Central memory CD4-positive, alpha-beta T cell (primary cell): ENCODE measurements at regions not wholly inside any gene's neighbourhood (a gene's known extent, or its start where the extent isn't known, plus 50 kb on each side); places are given as distances from the start of the nearest gene placed in this dataset.

Experiments used
- DNase-seq: peaks from one replicate; pipeline ENCODE4 v3.0.0; 2022

- no peak for DNase-seq
These were observed 172.5 kb downstream of the SMAD2 start for GRCh38 chr18:47758000-47758399.

GRCh38 chr18:47756364-47757016, 174.0 kb downstream of the SMAD2 start:
- no peak for DNase-seq

GRCh38 chr18:47755102-47755456, 175.4 kb downstream of the SMAD2 start:
- DNase-seq = no peak

GRCh38 chr18:47754311-47755101, 176.0 kb downstream of the SMAD2 start:
- DNase-seq = peak; percentile 11

GRCh38 chr18:47752796-47753645, 177.4 kb downstream of the SMAD2 start:
- no peak for DNase-seq

- no peak for DNase-seq
These were observed 179.5 kb downstream of the SMAD2 start for GRCh38 chr18:47750889-47751423.

- DNase-seq = no peak
These were observed 180.9 kb downstream of the SMAD2 start for GRCh38 chr18:47749600-47749973.

GRCh38 chr18:47748847-47749599, 181.4 kb downstream of the SMAD2 start:
- DNase-seq = peak; percentile 76

GRCh38 chr18:47748093-47748796, 182.2 kb downstream of the SMAD2 start:
- DNase-seq = no peak

GRCh38 chr18:47747260-47747795, 183.1 kb downstream of the SMAD2 start:
- DNase-seq = no peak

GRCh38 chr18:47746615-47747014, 183.8 kb downstream of the SMAD2 start:
- DNase-seq = no peak

GRCh38 chr18:47745227-47745626, 185.2 kb downstream of the SMAD2 start:
- DNase-seq = no peak

- no peak for DNase-seq
These were observed 192.5 kb downstream of the SMAD2 start for GRCh38 chr18:47737956-47738355.

GRCh38 chr18:47737198-47737830, 193.1 kb downstream of the SMAD2 start:
- DNase-seq = no peak

- no peak for DNase-seq
These were observed 193.9 kb downstream of the SMAD2 start for GRCh38 chr18:47736376-47737140.

GRCh38 chr18:47735041-47735702, 195.3 kb downstream of the SMAD2 start:
- DNase-seq = no peak

GRCh38 chr18:47731276-47731675, 199.2 kb downstream of the SMAD2 start:
- no peak for DNase-seq

GRCh38 chr18:47730795-47731194, 199.7 kb downstream of the SMAD2 start:
- DNase-seq = no peak

- no peak for DNase-seq
These were observed 201.1 kb downstream of the SMAD2 start for GRCh38 chr18:47729356-47729755.

GRCh38 chr18:47728921-47729320, 201.5 kb downstream of the SMAD2 start:
- DNase-seq = no peak
